ENCODE measurements at regions not wholly inside any gene's neighbourhood (a gene's known extent, or its start where the extent isn't known, plus 50 kb on each side); places are given as distances from the start of the nearest gene placed in this dataset.

- TF ChIP-seq CTCF (IDR thresholded peaks at IDR 0.05) (no peak), POLR2AphosphoS5 (IDR thresholded peaks at IDR 0.05; ENCODE audit: low read depth, low read length) (no peak)
These were observed 215.6 kb downstream of the SYK start for GRCh38 chr9:91017245-91017644.
